CD4-positive, alpha-beta T cell (primary cell): ENCODE measurements at regions not wholly inside any gene's neighbourhood (a gene's known extent, or its start where the extent isn't known, plus 50 kb on each side); places are given as distances from the start of the nearest gene placed in this dataset.

Experiments
- ATAC-seq: fragments of 200-7000 bp; cut with Tn5 transposase; one replicate; pipeline ENCODE4 v1.10.0; 2022; ENCODE audit warnings: mild to moderate bottlenecking; ENCODE audit not compliant: poor library complexity
- CTCF ChIA-PET: fragments of 350-600 bp; sonication (Branson Sonifier 250); formaldehyde crosslinking; loops from one replicate; lab custom pipeline; 2021; ENCODE audit warnings: antibody characterized with exemption, inconsistent platforms; lab: Charles Lee
- POLR2A ChIA-PET: fragments of 350-600 bp; sonication (Branson Sonifier 250); formaldehyde crosslinking; loops from one replicate; lab custom pipeline; 2021; ENCODE audit warnings: antibody characterized with exemption, inconsistent platforms; lab: Charles Lee
- DNase-seq, 14 experiments: peaks; one replicate each; pipeline ENCODE4 v3.0.0-alpha.2; 2013 to 2020; ENCODE audit warnings: mixed read lengths in 2 of 14
- H3K27ac ChIP-seq, 2 donors: one replicate each; pipeline versions ENCODE4 v1.5.1 to v1.7.0; 2013; ENCODE audit warnings: low read length in 2 of 2, low read depth in 1 of 2, mild to moderate bottlenecking in 1 of 2
- H3K27me3 ChIP-seq, 2 experiments: 1 replicate in 1 of 2; 2 replicates in 1 of 2; pipeline versions ENCODE4 v1.6.1 to v1.7.0; 2013; ENCODE audit warnings: low read length in 2 of 2, control low read depth in 1 of 2, mild to moderate bottlenecking in 1 of 2, moderate library complexity in 1 of 2; ENCODE audit not compliant: insufficient read depth in 2 of 2, control insufficient read depth in 1 of 2
- H3K36me3 ChIP-seq: one replicate; pipeline ENCODE4 v1.6.1; 2013; ENCODE audit warnings: low read length, control low read depth; ENCODE audit not compliant: insufficient read depth
- H3K4me1 ChIP-seq: one replicate; pipeline ENCODE4 v1.6.1; 2013; ENCODE audit warnings: low read length, control low read depth; ENCODE audit not compliant: insufficient read depth
- H3K4me3 ChIP-seq: one replicate; pipeline ENCODE4 v1.5.1; 2013; ENCODE audit warnings: mild to moderate bottlenecking, low read length, moderate library complexity
- H3K9me3 ChIP-seq, 2 experiments: 1 replicate in 1 of 2; 2 replicates in 1 of 2; pipeline versions ENCODE4 v1.6.1 to v1.7.0; 2013; ENCODE audit warnings: low read length in 2 of 2, mild to moderate bottlenecking in 2 of 2, control low read depth in 1 of 2, moderate library complexity in 1 of 2; ENCODE audit not compliant: control insufficient read depth in 1 of 2, insufficient read depth in 1 of 2
- H3K27ac Mint-ChIP-seq: one replicate; pipeline ENCODE4 v1.8.0; 2020; ENCODE audit warnings: mixed read lengths
- H3K27me3 Mint-ChIP-seq: one replicate; pipeline ENCODE4 v1.8.0; 2021; ENCODE audit warnings: mixed read lengths
- H3K36me3 Mint-ChIP-seq: one replicate; pipeline ENCODE4 v1.8.0; 2021; ENCODE audit warnings: low read depth, mixed read lengths
- H3K4me1 Mint-ChIP-seq: one replicate; pipeline ENCODE4 v1.8.0; 2021; ENCODE audit warnings: low read depth, mixed read lengths
- H3K4me3 Mint-ChIP-seq: one replicate; pipeline ENCODE4 v1.8.0; 2020; ENCODE audit warnings: mild to moderate bottlenecking, mixed read lengths
- H3K9me3 Mint-ChIP-seq: one replicate; pipeline ENCODE4 v1.8.0; 2020; ENCODE audit warnings: mixed read lengths
- CTCF ChIP-seq: fragments of 200-600 bp; IDR thresholded peaks from one replicate; pipeline ENCODE4 v1.8.0; 2022; ENCODE audit warnings: antibody characterized with exemption, mild to moderate bottlenecking
- intact Hi-C, 2 experiments: fragments of 100-400 bp; cut with DNase I in 1 of 2; cut with micrococcal nuclease in 1 of 2; formaldehyde crosslinking; loops; one replicate each; pipeline versions ENCODE4 v1.15.1 to v1.9.0; 2023 to 2025; cut with DNase I, micrococcal nuclease

GRCh38 chr2:195594919-195595694, 61.9 kb upstream of the SLC39A10 start:
- Mint-ChIP-seq H3K4me3 (no peak overlapping the region), H3K9me3 (no peaks in the 10 kb centered on the region), H3K27me3 (no peaks in the 10 kb centered on the region), H3K36me3 (no peaks in the 10 kb centered on the region), H3K4me1 (peaks cover 12% of the 10 kb centered on the region), H3K27ac (no peak overlapping the region)
- Histone ChIP-seq H3K27me3 (no peaks in the 10 kb centered on the region), H3K4me1 (peaks cover 2% of the 10 kb centered on the region), H3K4me3 (no peak overlapping the region), H3K27ac (no peak overlapping the region), H3K9me3 (peaks cover 0 to 3% of the 10 kb centered on the region in 2 experiments), H3K36me3 (no peaks in the 10 kb centered on the region)
- no peak for DNase-seq
- no peak for ATAC-seq
- TF ChIP-seq CTCF = no peak
- intact Hi-C loops = no loop called here
- ChIA-PET CTCF (no interaction called here), POLR2A (interaction anchor here (0.6 to 1.1 kb wide), 2 partner anchors 14 to 97 kb away, joined by 3 to 4 read pairs; no protein-coding TSS in a partner anchor)

- intact Hi-C loops = no loop called here
- peaks cover 2% of the 10 kb centered on the region for H3K4me1 ChIP-seq
- H3K9me3 Mint-ChIP-seq = no peaks in the 10 kb centered on the region
- no peaks in the 10 kb centered on the region for H3K36me3 Mint-ChIP-seq
- no peak for ATAC-seq
- TF ChIP-seq CTCF = no peak
- DNase-seq = peak in 1 of 14 experiments; percentile 39
- ChIA-PET CTCF (no interaction called here), POLR2A (interaction anchor here (0.6 to 1.1 kb wide), 2 partner anchors 14 to 672 kb away, joined by 3 read pairs; no protein-coding TSS in a partner anchor)
- peaks cover 12% of the 10 kb centered on the region for H3K4me1 Mint-ChIP-seq
- H3K27ac ChIP-seq = no peak overlapping the region
- H3K27me3 Mint-ChIP-seq = no peaks in the 10 kb centered on the region
- no peak overlapping the region for H3K27ac Mint-ChIP-seq
- no peaks in the 10 kb centered on the region for H3K36me3 ChIP-seq
- peaks cover 0 to 3% of the 10 kb centered on the region in 2 experiments for H3K9me3 ChIP-seq
- H3K27me3 ChIP-seq = no peaks in the 10 kb centered on the region
- no peak overlapping the region for H3K4me3 Mint-ChIP-seq
- no peak overlapping the region for H3K4me3 ChIP-seq
These were observed 62.8 kb upstream of the SLC39A10 start for GRCh38 chr2:195594248-195594647.

DNA sequence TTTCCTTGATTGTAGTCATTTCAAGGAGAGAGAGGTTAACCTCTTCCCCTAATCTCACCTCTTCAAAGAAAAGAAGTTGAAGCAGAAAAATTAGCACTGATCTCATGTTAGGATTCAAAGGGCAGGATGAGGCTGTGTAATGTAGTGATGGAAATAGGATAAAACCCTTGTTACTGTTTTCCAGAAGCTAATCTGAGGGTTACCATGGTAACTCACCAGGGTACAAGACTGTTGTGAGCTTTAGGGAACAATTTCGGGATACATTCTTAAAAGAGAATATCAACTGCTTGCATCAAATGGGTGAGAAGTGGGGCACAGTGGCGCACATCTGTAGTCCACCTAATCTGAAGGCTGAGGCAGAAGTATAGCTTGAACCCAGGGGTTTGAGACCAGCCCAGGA, 64.9 kb upstream of the SLC39A10 start:
- CTCF ChIA-PET = no interaction called here
- no peak overlapping the region for H3K4me3 ChIP-seq
- no peaks in the 10 kb centered on the region for H3K9me3 ChIP-seq
- peaks cover 2% of the 10 kb centered on the region for H3K4me1 ChIP-seq
- H3K27me3 ChIP-seq = no peaks in the 10 kb centered on the region
- peaks cover 12% of the 10 kb centered on the region for H3K4me1 Mint-ChIP-seq
- no peak for DNase-seq
- H3K27ac ChIP-seq = no peak overlapping the region
- POLR2A ChIA-PET = interaction anchor here (0.9 to 1.7 kb wide), 4 partner anchors 30 to 65 kb away, joined by 3 to 6 read pairs (median 4); partner anchors contain the start of gene SLC39A10
- ATAC-seq = no peak
- intact Hi-C loops = no loop called here
- no peaks in the 10 kb centered on the region for H3K9me3 Mint-ChIP-seq
- H3K4me3 Mint-ChIP-seq = no peak overlapping the region
- no peak for TF ChIP-seq CTCF
- no peaks in the 10 kb centered on the region for H3K36me3 Mint-ChIP-seq
- H3K27me3 Mint-ChIP-seq = no peaks in the 10 kb centered on the region
- no peak overlapping the region for H3K27ac Mint-ChIP-seq
- no peaks in the 10 kb centered on the region for H3K36me3 ChIP-seq
